B cell (primary cell): ENCODE measurements at regions not wholly inside any gene's neighbourhood (a gene's known extent, or its start where the extent isn't known, plus 50 kb on each side); places are given as distances from the start of the nearest gene placed in this dataset.

Source experiments
- ATAC-seq: fragments of 200-7000 bp; cut with Tn5 transposase; one replicate; pipeline ENCODE4 v1.10.0; 2021; ENCODE audit warnings: low read depth, mild to moderate bottlenecking, moderate number of reproducible peaks, moderate library complexity
- CTCF ChIA-PET: fragments of 350-600 bp; sonication (Branson Sonifier 250); formaldehyde crosslinking; loops from one replicate; lab custom pipeline; 2021; ENCODE audit warnings: antibody characterized with exemption, inconsistent platforms; lab: Charles Lee
- POLR2A ChIA-PET: fragments of 350-600 bp; sonication (Branson Sonifier 250); formaldehyde crosslinking; loops from one replicate; lab custom pipeline; 2021; ENCODE audit warnings: antibody characterized with exemption; lab: Charles Lee
- DNase-seq: peaks from one replicate; pipeline ENCODE4 v3.0.0; 2013
- H2AFZ ChIP-seq: 2 replicates; pipeline ENCODE4 v1.6.1; 2012; ENCODE audit warnings: mild to moderate bottlenecking, low read depth, low read length; ENCODE audit not compliant: insufficient read depth, poor library complexity, severe bottlenecking
- H3K27ac ChIP-seq, 2 donors: 1 replicate in 1 of 2; 2 replicates in 1 of 2; pipeline ENCODE4 v1.5.1; 2012 to 2013; ENCODE audit warnings: low read length in 2 of 2, mild to moderate bottlenecking in 2 of 2, moderate library complexity in 1 of 2
- H3K27me3 ChIP-seq, 4 experiments: fragments of 200-600 bp in 1 of 4; sonication (generic) in 1 of 4; replicated peaks in 1 of 4; 1 replicate in 2 of 4; 2 replicates in 2 of 4; pipeline versions ENCODE4 v1.6.1 to v1.7.0; 2013 to 2016; ENCODE audit warnings: low read length in 3 of 4, mild to moderate bottlenecking in 2 of 4, mixed read lengths in 1 of 4, moderate library complexity in 1 of 4; ENCODE audit not compliant: insufficient read depth in 4 of 4, control insufficient read depth in 3 of 4; ENCODE audit errors: control extremely low read depth in 1 of 4
- H3K36me3 ChIP-seq, 2 experiments: replicated peaks in 1 of 2; 1 replicate in 1 of 2; 2 replicates in 1 of 2; pipeline versions ENCODE4 v1.6.1 to v1.7.1; 2013; ENCODE audit warnings: low read length in 1 of 2; ENCODE audit not compliant: insufficient read depth in 2 of 2, control insufficient read depth in 1 of 2; ENCODE audit errors: control extremely low read depth in 1 of 2, extremely low read depth in 1 of 2
- H3K4me1 ChIP-seq, 2 donors: fragments of 200-600 bp in 1 of 2; sonication (generic) in 1 of 2; 1 replicate in 1 of 2; 2 replicates in 1 of 2; pipeline versions ENCODE4 v1.5.1 to v1.6.1; 2013 to 2017; ENCODE audit warnings: low read length in 2 of 2; ENCODE audit not compliant: control insufficient read depth in 2 of 2, insufficient read depth in 2 of 2
- H3K4me2 ChIP-seq: replicated peaks from 2 replicates; pipeline ENCODE3; 2012; ENCODE audit warnings: mild to moderate bottlenecking, low read depth, low read length; ENCODE audit not compliant: poor library complexity, severe bottlenecking
- H3K4me3 ChIP-seq, 5 experiments: fragments of 200-600 bp in 1 of 5; sonication (generic) in 1 of 5; 1 replicate in 3 of 5; 2 replicates in 2 of 5; pipeline versions ENCODE4 v1.5.1 to v1.7.0; 2011 to 2016; ENCODE audit warnings: low read length in 4 of 5, mild to moderate bottlenecking in 4 of 5, low read depth in 2 of 5, control low read depth in 1 of 5, moderate library complexity in 1 of 5; ENCODE audit not compliant: insufficient read depth in 1 of 5; ENCODE audit errors: control extremely low read depth in 1 of 5, extremely low read depth in 1 of 5
- H3K79me2 ChIP-seq: fragments of 200-600 bp; sonication (generic); one replicate; pipeline ENCODE4 v1.6.0; 2016; ENCODE audit warnings: low read length; ENCODE audit not compliant: control insufficient read depth, insufficient read depth
- H3K9ac ChIP-seq: fragments of 200-600 bp; sonication (generic); 2 replicates; pipeline ENCODE4 v1.6.1; 2017; ENCODE audit warnings: mild to moderate bottlenecking, low read length, moderate library complexity
- H3K9me3 ChIP-seq, 3 donors: one replicate each; pipeline versions ENCODE4 v1.6.1 to v1.7.1; 2013; ENCODE audit warnings: low read length in 2 of 3; ENCODE audit not compliant: control insufficient read depth in 2 of 3, insufficient read depth in 1 of 3; ENCODE audit errors: control extremely low read depth in 1 of 3
- H4K20me1 ChIP-seq: 2 replicates; pipeline ENCODE4 v1.6.0; 2012; ENCODE audit warnings: mild to moderate bottlenecking, low read length; ENCODE audit not compliant: insufficient read depth, control insufficient read depth, poor library complexity, severe bottlenecking
- H3K27ac Mint-ChIP-seq: one replicate; pipeline ENCODE4 v1.8.0; 2021; ENCODE audit warnings: mixed read lengths
- H3K27me3 Mint-ChIP-seq: one replicate; pipeline ENCODE4 v1.8.0; 2021; ENCODE audit warnings: mixed read lengths
- H3K4me1 Mint-ChIP-seq: one replicate; pipeline ENCODE4 v1.8.0; 2021; ENCODE audit warnings: mixed read lengths
- H3K4me3 Mint-ChIP-seq: one replicate; pipeline ENCODE4 v1.8.0; 2021; ENCODE audit warnings: mixed read lengths
- H3K9me3 Mint-ChIP-seq: one replicate; pipeline ENCODE4 v1.8.0; 2022; ENCODE audit warnings: mixed read lengths; ENCODE audit not compliant: insufficient read depth
- EZH2 ChIP-seq: IDR thresholded peaks from 2 replicates; pipeline ENCODE4 v1.6.1; 2012; ENCODE audit warnings: borderline replicate concordance, low read depth, mild to moderate bottlenecking, moderate library complexity, low read length; ENCODE audit not compliant: insufficient read depth, poor library complexity, severe bottlenecking
- WGBS: methylation state at CpG from one replicate; pipeline ENCODE4 v1.1.5; 2013; ENCODE audit warnings: missing lambda C conversion rate; ENCODE audit not compliant: insufficient coverage; 5-methylcytosine and 5-hydroxymethylcytosine counted together
- intact Hi-C: fragments of 100-400 bp; cut with micrococcal nuclease; formaldehyde crosslinking; loops from one replicate; pipeline ENCODE4 v1.10.0; 2022
- TF ChIP-seq, protein P1 (sequence below): fragments of 200-600 bp; IDR thresholded peaks from one replicate; pipeline ENCODE4 v1.8.0; 2022; ENCODE audit warnings: antibody characterized with exemption, mild to moderate bottlenecking

DNA sequence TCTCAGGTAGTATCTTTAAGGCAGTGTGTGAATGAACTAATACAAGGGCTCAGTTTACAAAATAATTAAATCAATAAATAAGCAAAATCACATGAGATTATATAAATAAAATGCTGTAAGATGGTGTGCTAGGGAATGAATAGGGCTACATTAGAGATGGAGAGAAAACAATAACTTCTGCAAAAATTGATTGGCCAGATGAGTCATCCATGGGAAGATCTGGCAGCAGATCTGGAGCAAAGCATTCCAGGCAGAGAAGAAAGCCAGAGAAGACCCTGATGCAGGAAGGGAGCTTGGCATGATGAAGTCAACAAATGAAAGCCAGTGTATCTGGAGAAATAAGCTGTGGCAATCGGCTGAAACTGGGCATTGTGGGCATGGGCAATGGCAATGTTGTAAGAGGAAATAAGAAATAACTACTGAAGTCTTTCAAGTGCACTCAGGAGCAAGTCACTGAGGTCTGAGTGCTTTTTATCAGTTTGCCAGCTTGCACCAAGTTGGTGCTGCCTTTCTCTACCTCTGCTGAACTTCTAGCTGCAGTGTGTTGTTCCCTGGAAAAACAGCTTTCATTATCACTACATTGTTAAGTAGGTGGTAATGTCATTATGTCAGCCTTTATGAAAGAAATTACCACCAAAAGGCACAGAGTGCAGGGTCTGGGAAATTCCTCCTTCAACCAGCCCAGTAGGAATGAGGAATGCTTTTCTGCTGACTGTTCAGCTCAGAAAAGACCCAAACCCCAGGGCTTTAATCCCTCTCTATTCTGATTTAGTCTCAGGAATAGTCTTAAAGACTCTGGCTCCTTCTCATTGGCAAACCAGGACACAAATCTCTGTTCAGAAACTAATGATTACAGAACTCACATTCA, 231.6 kb downstream of the HTR1B start:
- H3K9me3 ChIP-seq: no peaks in the 10 kb centered on the region
- Mint-ChIP-seq H3K4me3 (no peak overlapping the region), H3K9me3 (no peaks in the 10 kb centered on the region), H3K27me3 (no peaks in the 10 kb centered on the region), H3K4me1 (no peaks in the 10 kb centered on the region), H3K27ac (no peak overlapping the region)
- POLR2A ChIA-PET: no interaction called here
- ATAC-seq (no peak), DNase-seq (no peak)
- H3K4me3 ChIP-seq: no peak overlapping the region
- no peak overlapping the region for H3K27ac ChIP-seq
- intact Hi-C loops: no loop called here
- no peak overlapping the region for H3K9ac ChIP-seq
- H3K36me3 ChIP-seq: no peaks in the 10 kb centered on the region
- no peak overlapping the region for H2AFZ ChIP-seq
- H3K4me1 ChIP-seq: no peaks in the 10 kb centered on the region
- H3K27me3 ChIP-seq: no peaks in the 10 kb centered on the region
- WGBS: 42% methylated on average over 1 of the region's 1 CpG
- TF ChIP-seq, protein P1, sequence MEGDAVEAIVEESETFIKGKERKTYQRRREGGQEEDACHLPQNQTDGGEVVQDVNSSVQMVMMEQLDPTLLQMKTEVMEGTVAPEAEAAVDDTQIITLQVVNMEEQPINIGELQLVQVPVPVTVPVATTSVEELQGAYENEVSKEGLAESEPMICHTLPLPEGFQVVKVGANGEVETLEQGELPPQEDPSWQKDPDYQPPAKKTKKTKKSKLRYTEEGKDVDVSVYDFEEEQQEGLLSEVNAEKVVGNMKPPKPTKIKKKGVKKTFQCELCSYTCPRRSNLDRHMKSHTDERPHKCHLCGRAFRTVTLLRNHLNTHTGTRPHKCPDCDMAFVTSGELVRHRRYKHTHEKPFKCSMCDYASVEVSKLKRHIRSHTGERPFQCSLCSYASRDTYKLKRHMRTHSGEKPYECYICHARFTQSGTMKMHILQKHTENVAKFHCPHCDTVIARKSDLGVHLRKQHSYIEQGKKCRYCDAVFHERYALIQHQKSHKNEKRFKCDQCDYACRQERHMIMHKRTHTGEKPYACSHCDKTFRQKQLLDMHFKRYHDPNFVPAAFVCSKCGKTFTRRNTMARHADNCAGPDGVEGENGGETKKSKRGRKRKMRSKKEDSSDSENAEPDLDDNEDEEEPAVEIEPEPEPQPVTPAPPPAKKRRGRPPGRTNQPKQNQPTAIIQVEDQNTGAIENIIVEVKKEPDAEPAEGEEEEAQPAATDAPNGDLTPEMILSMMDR: no peak
- TF ChIP-seq EZH2: no peak
- CTCF ChIA-PET: no interaction called here
- no peaks in the 10 kb centered on the region for H4K20me1 ChIP-seq
- H3K4me2 ChIP-seq: no peak overlapping the region
- no peaks in the 10 kb centered on the region for H3K79me2 ChIP-seq

- no peaks in the 10 kb centered on the region for H3K27me3 Mint-ChIP-seq
- H3K9me3 Mint-ChIP-seq: peaks cover 4% of the 10 kb centered on the region
- intact Hi-C loops: no loop called here
- no peak overlapping the region for H3K27ac ChIP-seq
- H3K36me3 ChIP-seq: no peaks in the 10 kb centered on the region
- no peak overlapping the region for H3K9ac ChIP-seq
- TF ChIP-seq EZH2: no peak
- TF ChIP-seq, protein P1: no peak
- DNase-seq (no peak), ATAC-seq (no peak)
- H3K4me3 Mint-ChIP-seq: no peak overlapping the region
- no peak overlapping the region for H3K27ac Mint-ChIP-seq
- no peaks in the 10 kb centered on the region for H3K4me1 ChIP-seq
- H3K79me2 ChIP-seq: no peaks in the 10 kb centered on the region
- no peaks in the 10 kb centered on the region for H4K20me1 ChIP-seq
- POLR2A ChIA-PET: no interaction called here
- CTCF ChIA-PET: no interaction called here
- no peaks in the 10 kb centered on the region for H3K4me1 Mint-ChIP-seq
- H3K4me2 ChIP-seq: no peak overlapping the region
- H3K4me3 ChIP-seq: no peak overlapping the region
- H3K27me3 ChIP-seq: no peaks in the 10 kb centered on the region
- no peaks in the 10 kb centered on the region for H3K9me3 ChIP-seq
- H2AFZ ChIP-seq: no peak overlapping the region
Observed at GRCh38 chr6:77228279-77228678, 235.0 kb downstream of the HTR1B start.
